GM18502 (cell line): ENCODE measurements at regions not wholly inside any gene's neighbourhood (a gene's known extent, or its start where the extent isn't known, plus 50 kb on each side); places are given as distances from the start of the nearest gene placed in this dataset.

Experiments used
- ATAC-seq: cut with Tn5 transposase; IDR thresholded peaks from one replicate; pipeline ENCODE4 v1.9.1; 2021; ENCODE audit warnings: mild to moderate bottlenecking; ENCODE audit not compliant: unreplicated experiment, poor library complexity

DNA sequence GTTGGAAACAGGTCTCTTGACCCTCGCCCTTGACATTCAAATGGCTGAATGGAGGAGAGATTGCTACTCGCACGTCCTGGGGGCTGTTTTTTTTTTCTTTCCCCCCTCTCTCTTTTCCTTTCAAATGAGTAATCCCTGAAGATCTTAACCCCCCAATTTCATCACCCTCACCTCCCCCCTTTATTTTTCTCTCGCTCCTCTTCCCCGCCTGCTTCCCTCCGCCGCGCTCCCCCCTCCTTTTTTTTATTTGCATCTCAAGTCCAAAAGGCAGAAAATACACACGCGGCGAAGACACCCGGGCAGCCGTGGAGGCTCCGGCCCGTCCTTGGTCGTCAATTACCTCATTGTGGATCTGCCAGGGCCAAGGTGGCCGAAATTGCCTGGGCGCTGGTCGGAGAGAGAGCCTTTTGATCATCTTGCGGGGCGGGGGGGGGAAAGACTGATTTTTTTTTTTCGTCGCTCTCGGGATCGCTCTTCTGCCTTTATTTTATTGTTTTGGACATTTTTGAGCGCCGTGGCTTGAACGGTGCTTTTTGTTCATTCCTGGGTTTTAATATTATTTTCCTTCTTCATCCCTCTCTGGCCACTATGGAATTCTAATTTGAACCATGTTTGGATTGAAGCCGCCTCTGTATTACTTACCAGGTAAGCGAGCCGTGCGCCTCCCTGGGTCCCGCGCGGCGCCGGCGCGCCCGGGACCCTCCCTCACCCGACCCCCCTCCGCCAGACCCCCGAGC, 57.2 kb upstream of the GSE1 start:
- no peak for ATAC-seq

DNA sequence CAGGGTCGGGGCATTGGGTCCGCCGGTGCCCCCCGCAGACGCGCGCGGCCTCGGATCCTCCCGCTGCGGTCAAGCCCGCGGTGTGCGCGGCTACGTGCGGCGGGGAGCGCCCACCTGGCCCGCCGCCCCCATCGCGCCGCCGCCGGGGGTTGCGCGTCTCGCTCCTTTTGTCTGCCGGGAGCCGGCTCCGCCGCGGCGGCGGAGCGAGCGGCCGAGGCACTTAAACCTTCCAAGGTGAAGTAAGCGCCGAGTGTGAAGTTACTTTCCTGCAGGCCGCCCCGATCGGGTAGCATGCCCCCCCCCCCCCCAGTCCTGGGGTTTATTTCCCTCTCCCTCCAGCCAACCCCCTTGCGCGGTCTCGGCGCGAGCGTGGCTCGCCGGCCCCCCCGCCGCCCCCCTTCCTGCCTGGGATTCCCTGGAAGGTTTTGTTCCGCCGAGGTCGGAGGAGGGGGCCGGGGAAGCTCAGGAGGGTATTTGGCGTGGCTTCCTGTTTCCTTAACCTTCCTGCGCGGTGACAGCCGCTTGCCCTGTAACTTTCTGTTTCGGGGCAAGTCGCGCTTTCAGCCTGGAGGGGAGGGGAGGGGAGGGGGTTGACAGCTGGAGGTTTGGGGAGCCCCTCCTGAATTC, 56.6 kb upstream of the GSE1 start:
- ATAC-seq = no peak

DNA sequence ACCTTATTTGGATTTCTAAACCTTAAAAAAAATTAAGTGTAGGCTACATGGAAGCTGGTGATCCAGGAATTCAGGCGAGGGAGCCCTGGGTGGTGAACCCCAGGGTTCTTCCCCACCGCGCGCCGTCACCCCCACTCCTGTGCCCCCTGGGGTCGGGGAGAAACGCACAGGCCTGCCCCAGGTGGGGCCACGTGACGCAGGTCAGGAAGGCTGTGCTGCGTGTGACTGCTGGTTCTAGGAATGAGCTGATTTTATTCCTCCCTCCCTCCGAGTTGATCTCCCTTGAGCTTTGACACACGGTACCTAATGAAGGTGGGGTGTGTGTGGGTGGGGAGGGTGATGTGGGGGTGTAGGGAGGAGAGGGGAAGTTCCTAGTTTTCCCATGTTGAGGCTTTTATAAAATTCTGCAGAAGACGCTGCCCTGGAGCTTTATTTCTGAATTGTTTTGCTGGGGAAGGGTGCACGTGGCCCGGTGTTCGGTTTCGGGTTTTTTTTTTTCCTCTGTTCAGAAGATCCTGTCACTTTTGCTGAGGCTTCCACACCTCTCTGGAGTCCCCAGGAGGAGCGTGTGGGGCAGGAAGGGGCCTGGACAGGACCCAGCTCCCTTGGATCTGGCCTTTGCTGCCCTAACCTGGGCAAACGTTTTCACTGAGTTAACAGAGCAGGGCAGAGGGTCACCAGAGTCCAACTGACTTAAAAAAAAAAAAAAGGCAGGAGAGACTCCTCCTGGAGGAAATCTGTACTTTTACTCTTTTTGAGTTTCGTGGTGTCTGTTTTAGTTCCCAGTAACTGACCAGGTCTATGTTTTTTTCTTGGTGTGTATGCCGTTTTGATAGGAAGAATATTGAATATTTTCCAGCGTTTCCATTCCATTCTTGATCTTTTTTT, 55.8 kb upstream of the GSE1 start:
- no peak for ATAC-seq

DNA sequence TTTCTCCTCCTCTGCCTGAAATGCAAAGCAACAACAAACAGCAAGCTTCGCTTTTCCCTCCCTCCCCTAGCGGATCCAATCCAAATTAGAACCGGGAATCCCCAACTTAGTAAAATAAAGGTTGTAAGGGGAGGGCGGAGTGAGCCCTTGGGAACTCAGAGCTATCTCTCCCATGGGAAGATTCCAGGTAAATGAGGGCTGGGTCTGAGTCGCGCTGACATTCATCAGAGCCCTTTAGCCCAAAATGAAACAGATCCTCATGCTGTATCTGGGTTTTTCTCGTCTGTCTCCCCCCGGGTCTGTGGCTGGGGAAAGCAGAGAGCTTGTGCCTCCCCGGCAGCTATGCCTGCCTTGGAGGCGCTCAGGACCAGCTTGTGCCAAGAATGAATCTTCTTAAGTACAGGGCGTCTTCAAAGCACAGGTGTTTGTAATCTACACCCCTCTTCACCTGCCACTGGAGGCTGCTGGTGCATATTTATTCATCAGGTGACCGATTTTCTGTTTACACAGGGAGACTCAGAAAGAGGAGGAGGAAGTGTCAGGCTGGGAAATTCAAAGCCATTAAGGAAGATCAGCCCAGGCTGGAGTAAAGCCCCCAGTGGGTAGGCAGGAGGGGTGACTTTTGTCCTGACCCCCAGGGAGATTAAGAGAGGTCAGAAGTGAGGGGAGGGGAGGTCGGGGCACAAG, 55.0 kb upstream of the GSE1 start:
- no peak for ATAC-seq

DNA sequence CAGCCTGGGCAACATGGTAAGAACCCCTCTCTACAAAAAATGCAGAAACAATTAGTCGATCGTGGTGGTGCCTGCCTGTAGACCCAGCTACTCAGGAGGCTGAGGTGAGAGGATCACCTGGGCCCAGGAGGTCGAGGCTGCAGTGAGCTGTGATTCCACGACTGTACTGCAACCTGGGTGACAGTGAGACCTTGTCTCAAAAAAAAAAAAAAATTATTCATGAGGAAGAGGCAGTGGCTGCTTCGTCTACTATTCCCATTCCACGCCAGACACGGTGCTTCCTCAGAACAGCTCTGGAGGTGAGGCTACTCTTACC, 52.2 kb upstream of the GSE1 start:
- no peak for ATAC-seq

DNA sequence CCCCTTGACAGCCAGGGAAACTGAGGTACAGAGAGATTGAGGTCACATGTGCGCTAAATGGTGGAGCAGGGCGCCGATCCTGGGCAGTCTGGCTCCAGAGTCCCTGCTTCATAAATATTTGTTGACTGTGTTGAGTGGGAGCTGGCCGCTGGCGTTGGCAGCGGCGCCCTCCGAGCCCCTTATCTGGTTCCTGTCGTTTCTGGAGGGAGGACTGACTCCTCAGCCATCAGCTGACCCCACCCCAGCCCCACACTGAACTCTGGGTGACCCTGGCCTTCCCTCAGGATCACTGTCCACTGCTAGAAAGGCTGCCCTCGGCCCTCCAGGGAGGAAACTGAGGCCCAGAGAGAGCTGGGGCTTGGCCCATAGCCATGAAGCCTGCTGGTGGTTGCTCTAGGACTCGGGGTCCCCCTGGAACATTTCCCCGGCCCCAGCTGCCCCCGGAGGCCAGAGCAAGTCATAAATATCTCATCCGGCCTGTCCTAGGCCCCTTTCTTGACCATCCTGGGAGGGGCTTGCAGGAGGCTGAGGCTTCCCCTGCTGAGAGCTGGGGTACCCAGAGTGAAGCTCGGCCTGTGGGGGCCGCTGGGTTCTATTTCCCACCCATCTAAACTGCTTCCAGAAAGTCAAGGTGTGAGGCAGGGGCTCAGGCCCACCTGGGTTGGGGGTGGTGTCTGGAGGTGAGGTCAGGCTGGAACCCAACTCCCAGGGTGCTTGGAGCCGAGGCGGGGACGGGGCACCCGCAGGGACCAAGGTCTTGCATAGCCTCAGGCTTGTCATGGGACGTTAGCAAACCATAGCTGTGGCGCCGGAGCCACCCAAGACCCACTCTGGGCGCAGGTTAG, 51.7 kb upstream of the GSE1 start:
- no peak for ATAC-seq

DNA sequence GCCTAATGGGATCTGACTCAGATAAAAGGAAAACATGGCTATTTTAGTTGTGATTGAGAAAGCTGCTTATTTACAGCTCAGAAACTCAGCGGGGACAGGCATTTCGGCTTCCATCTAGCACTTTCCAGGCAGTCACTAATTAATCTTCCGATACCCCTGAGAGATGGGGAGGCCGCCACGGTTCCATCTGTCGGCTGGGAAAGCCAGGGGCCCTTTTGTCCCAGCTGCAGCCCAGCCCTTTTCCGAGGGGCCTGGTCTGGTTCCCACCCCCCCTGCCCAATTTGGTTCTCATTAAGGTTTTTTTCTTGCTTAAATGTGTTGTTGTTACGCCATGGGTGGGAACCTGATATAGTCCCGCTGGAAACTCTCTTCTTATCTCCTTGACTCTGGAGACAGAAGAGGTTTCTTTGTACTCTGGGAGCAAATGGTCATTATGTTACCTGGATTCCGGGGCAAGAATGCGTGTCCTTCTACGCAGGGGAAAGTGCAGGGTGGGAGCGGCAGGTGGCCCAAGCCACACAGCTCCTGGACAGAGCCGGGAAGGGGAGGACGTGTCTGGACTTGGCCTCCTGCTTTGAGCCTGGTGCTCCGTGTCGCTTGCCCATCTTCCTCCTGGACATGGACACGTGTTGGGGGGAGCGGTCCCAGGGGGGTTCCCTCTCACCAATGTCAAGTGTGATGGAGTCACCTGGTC, 50.9 kb upstream of the GSE1 start:
- ATAC-seq = no peak

DNA sequence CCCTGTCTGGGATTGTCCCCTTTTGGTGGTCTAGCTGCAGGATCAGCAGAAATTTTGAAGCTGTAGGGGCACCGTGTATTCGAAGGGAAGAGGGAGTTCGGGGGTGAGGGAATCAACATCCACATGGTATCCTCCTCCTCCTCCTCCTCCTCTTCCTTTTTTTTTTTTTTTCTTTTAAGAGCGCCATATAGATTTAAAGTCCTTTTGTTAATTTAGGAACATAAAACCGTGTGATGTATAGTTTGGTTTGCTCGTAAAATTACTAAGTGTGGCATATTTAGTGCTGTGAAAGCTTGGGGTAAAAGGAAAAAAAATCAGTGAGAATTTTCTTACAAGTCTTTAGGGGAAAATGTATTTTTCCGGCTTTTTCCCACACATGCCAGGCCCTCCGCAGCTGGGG, 50.1 kb upstream of the GSE1 start:
- no peak for ATAC-seq
